Stimulated activated naive CD8-positive, alpha-beta T cell treated with anti-CD3 and anti-CD28 coated beads, Interleukin-15, Interleukin-2, amounts not matched to agents 100 U/mL and 50 U/mL, for 24 hours (primary cell): ENCODE measurements at regions not wholly inside any gene's neighbourhood (a gene's known extent, or its start where the extent isn't known, plus 50 kb on each side); places are given as distances from the start of the nearest gene placed in this dataset.
"Not testable (repeated sequence)": the region's sequence is repeated elsewhere in the genome, so short reads cannot be mapped to it uniquely, and the experiment has no call there.

Experiments
- ATAC-seq: fragments of 150-1000 bp; cut with Tn5 transposase; one replicate; pipeline ENCODE4 v1.10.0; 2021
- DNase-seq: peaks from one replicate; pipeline ENCODE4 v3.0.0; 2021

GRCh38 chr10:29785701-29786100, 150.9 kb upstream of the SVIL start:
- no peak for ATAC-seq
- DNase-seq, result no peak

- ATAC-seq (no peak), DNase-seq (no peak)
Observed at GRCh38 chr10:29784175-29784773, 149.5 kb upstream of the SVIL start.

GRCh38 chr10:29783201-29783947, 148.6 kb upstream of the SVIL start:
- DNase-seq (no peak), ATAC-seq (no peak)

GRCh38 chr10:29780639-29781038, 145.9 kb upstream of the SVIL start:
- DNase-seq (no peak), ATAC-seq (no peak)

- no peak for ATAC-seq
- no peak for DNase-seq
Observed at GRCh38 chr10:29780096-29780495, 145.3 kb upstream of the SVIL start.

GRCh38 chr10:29776246-29776645, 141.5 kb upstream of the SVIL start:
- ATAC-seq, result no peak
- DNase-seq, result no peak

GRCh38 chr10:29774475-29774874, 139.7 kb upstream of the SVIL start:
- no peak for DNase-seq
- no peak for ATAC-seq

- DNase-seq (no peak), ATAC-seq (no peak)
Observed at GRCh38 chr10:29773675-29774091, 138.9 kb upstream of the SVIL start.

- ATAC-seq, result no peak
Observed at GRCh38 chr10:29772403-29772802, 137.6 kb upstream of the SVIL start.

GRCh38 chr10:29771376-29771775, 136.6 kb upstream of the SVIL start:
- ATAC-seq (no peak), DNase-seq (no peak)

More at GRCh38 chr10:29772403-29772802, 137.6 kb upstream of the SVIL start:
- DNase-seq, result no peak

- not testable (repeated sequence) for ATAC-seq, DNase-seq
Observed at GRCh38 chr10:29769277-29769676, 134.5 kb upstream of the SVIL start.

- no peak for DNase-seq
Observed at GRCh38 chr10:29767968-29768367, 133.2 kb upstream of the SVIL start.

GRCh38 chr10:29766753-29767152, 132.0 kb upstream of the SVIL start:
- ATAC-seq, result no peak
- DNase-seq, result no peak

More at GRCh38 chr10:29767968-29768367, 133.2 kb upstream of the SVIL start:
- ATAC-seq, result no peak

- ATAC-seq (no peak), DNase-seq (no peak)
Observed at GRCh38 chr10:29765330-29765729, 130.6 kb upstream of the SVIL start.

GRCh38 chr10:29763396-29763795, 128.6 kb upstream of the SVIL start:
- DNase-seq (no peak), ATAC-seq (no peak)

- ATAC-seq (no peak), DNase-seq (no peak)
Observed at GRCh38 chr10:29761916-29762315, 127.1 kb upstream of the SVIL start.

GRCh38 chr10:29760138-29760900, 125.5 kb upstream of the SVIL start:
- no peak for DNase-seq
- no peak for ATAC-seq

GRCh38 chr10:29757551-29758297, 123.0 kb upstream of the SVIL start:
- DNase-seq, result peak; percentile 7
- no peak for ATAC-seq

- no peak for DNase-seq
- ATAC-seq, result no peak
Observed at GRCh38 chr10:29756451-29756850, 121.7 kb upstream of the SVIL start.

- ATAC-seq, result no peak
- no peak for DNase-seq
Observed at GRCh38 chr10:29753283-29753682, 118.5 kb upstream of the SVIL start.

- DNase-seq, result no peak
- no peak for ATAC-seq
Observed at GRCh38 chr10:29751684-29752083, 116.9 kb upstream of the SVIL start.

GRCh38 chr10:29751240-29751639, 116.5 kb upstream of the SVIL start:
- DNase-seq (no peak), ATAC-seq (no peak)
